SH-SY5Y (cell line): ENCODE measurements at regions not wholly inside any gene's neighbourhood (a gene's known extent, or its start where the extent isn't known, plus 50 kb on each side); places are given as distances from the start of the nearest gene placed in this dataset.

Source experiments
- GATA2 ChIP-seq: IDR thresholded peaks from 2 replicates; pipeline ENCODE4 v1.6.1; 2011; ENCODE audit warnings: mild to moderate bottlenecking, low read depth, low read length
- GATA3 ChIP-seq: IDR thresholded peaks from 2 replicates; pipeline ENCODE4 v1.6.1; 2011; ENCODE audit warnings: low read depth, mild to moderate bottlenecking, low read length, moderate library complexity

GRCh38 chr19:31825134-31826094, 476.2 kb upstream of the TSHZ3 start:
- no peak for TF ChIP-seq GATA2
- no peak for TF ChIP-seq GATA3

GRCh38 chr19:31826325-31826724, 477.1 kb upstream of the TSHZ3 start:
- no peak for TF ChIP-seq GATA2
- TF ChIP-seq GATA3 = no peak

GRCh38 chr19:31831421-31832175, 482.4 kb upstream of the TSHZ3 start:
- no peak for TF ChIP-seq GATA3
- TF ChIP-seq GATA2 = no peak

GRCh38 chr19:31832176-31832548, 482.9 kb upstream of the TSHZ3 start:
- no peak for TF ChIP-seq GATA2
- TF ChIP-seq GATA3 = no peak

- TF ChIP-seq GATA2 = no peak
- TF ChIP-seq GATA3 = no peak
Observed at GRCh38 chr19:31834070-31834469, 484.8 kb upstream of the TSHZ3 start.

- no peak for TF ChIP-seq GATA2
- no peak for TF ChIP-seq GATA3
Observed at GRCh38 chr19:31838163-31838815, 489.1 kb upstream of the TSHZ3 start.

- no peak for TF ChIP-seq GATA2
- TF ChIP-seq GATA3 = no peak
Observed at GRCh38 chr19:31840371-31840770, 491.1 kb upstream of the TSHZ3 start.

- no peak for TF ChIP-seq GATA3
- TF ChIP-seq GATA2 = no peak
Observed at GRCh38 chr19:31841755-31842154, 492.5 kb upstream of the TSHZ3 start.

GRCh38 chr19:31863122-31863521, 482.3 kb upstream of the ZNF507 start:
- TF ChIP-seq GATA2 = no peak
- no peak for TF ChIP-seq GATA3

- TF ChIP-seq GATA2 = no peak
- TF ChIP-seq GATA3 = no peak
Observed at GRCh38 chr19:31874313-31874712, 471.1 kb upstream of the ZNF507 start.

GRCh38 chr19:31875591-31875990, 469.8 kb upstream of the ZNF507 start:
- TF ChIP-seq GATA2 (no peak), GATA3 (no peak)

GRCh38 chr19:31880283-31880682, 465.1 kb upstream of the ZNF507 start:
- TF ChIP-seq GATA3 (no peak), GATA2 (no peak)

- TF ChIP-seq GATA2 = no peak
- no peak for TF ChIP-seq GATA3
Observed at GRCh38 chr19:31881988-31882387, 463.4 kb upstream of the ZNF507 start.

GRCh38 chr19:31882709-31883108, 462.7 kb upstream of the ZNF507 start:
- no peak for TF ChIP-seq GATA2
- no peak for TF ChIP-seq GATA3

GRCh38 chr19:31883296-31883990, 462.0 kb upstream of the ZNF507 start:
- no peak for TF ChIP-seq GATA3
- TF ChIP-seq GATA2 = no peak
